HG03571 (cell line): ENCODE measurements at regions not wholly inside any gene's neighbourhood (a gene's known extent, or its start where the extent isn't known, plus 50 kb on each side); places are given as distances from the start of the nearest gene placed in this dataset.

Source experiments
- ATAC-seq: cut with Tn5 transposase; IDR thresholded peaks from one replicate; pipeline ENCODE4 v1.9.1; 2021; ENCODE audit not compliant: unreplicated experiment

DNA sequence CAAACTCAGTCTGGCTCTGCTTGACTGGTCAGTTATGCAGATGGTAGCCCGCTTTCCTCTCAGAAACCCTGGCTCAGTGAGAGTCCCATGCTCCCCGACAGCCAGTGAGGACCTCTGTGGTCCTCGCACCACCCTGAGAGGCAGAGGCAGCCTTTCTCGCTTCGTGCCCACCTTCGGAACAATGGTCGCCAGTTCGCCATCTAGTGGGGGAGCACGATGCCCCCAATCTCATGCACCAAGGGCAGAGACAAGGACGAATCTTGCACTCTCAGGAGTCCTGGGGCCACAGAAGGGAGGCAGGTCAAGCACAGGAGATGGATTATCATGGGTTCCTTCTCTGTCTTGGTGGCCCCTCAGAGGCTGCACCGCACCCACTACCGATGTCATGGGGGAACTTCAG lies 75.2 kb downstream of the RHCG start:
- no peak for ATAC-seq

DNA sequence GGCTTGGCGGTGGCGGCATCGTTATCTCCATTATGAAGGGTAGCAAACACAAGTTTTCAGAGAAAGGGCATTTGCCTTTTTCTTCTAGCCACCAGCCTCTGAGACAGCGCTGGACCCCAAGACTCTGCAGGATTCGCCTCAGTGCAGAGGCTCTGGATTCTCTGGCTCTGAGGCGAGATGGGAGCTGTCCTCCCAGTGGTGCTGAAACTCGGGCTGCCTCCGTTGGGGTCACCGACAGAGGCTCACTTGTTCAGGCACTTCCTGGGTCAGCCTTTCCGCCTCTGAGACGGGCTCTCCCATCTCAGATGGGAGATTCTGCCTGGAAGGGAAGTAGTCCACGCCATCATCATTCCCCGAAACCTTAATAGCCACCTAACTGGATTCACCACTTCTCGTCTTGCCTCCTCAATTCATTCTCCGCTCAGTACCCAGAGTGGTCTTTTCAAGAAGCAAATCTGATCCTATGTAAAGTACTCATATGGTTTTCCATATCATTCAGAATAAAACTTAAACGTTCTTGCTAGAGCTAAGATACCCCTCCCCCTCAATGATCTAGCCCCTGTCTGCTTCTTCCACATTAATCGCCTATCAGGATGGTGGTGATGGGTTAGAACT lies 76.9 kb downstream of the RHCG start:
- no peak for ATAC-seq

DNA sequence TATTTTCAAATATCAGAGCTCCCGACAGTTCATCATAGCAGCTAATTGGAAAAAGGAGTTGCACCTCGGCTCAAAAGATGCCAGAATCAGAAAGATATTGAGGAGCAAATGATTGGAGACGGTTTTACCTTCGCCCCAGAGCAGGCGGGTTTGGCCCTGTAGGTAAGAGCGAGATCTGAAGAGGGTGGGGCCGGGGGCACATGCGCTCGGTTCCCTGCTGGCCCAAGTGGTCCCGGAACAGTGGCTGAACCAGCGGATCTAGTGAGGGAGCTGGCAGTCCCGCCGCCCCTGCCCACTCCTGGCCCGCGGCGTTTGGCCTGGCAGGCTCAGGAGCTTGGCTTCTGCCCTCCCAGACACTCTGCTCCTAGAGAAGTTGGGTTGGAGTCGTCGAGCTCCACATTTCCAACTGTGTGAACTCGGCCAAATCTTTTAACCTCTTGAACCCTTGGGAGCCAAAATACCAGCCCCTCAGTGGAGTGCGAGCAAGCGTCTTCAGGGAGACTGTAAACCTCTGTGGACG lies 79.1 kb downstream of the RHCG start:
- no peak for ATAC-seq

DNA sequence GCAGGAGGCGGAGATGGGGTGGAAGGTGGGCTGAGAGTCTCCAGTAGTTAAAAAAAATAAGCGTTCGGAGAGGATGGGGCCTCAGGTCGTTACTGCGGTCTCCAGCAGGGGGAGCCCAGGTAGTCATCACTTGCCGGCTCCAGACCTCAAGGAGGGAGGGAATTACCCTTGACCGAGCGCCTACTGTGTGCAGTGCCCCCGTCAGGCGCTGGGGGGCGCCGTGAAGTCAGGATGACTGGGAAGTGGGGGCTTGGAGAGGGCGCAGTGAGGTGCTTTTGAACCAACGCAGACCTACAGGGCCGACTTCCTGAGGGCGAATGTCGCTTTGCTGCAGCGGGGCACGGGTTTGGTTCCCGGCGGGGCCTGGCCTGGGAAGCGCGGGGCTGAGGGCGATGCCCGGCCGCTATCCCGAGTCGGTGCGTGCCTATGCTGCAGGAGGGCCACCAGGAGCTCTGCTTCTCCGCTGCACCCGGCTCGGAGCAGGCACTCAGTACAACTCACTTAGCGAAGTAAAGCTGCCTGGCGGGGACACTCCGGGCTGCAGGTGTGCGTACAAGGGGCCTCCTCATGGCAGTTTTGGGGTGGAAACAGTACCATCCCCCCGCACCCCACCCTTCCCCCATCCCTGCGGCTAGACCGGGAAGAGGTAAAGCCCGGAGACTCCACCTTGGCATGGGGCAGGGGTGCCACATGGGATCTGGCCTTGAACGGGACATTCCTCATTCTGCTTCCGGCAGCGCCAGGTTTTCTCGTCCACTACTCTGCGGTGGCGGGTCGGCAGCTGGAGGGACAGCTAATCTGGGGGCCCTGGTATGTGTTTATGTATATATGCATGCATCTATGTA lies 79.8 kb downstream of the RHCG start:
- ATAC-seq: peak; percentile 73

- ATAC-seq: no peak
These were observed 79.9 kb upstream of the POLG start for GRCh38 chr15:89414571-89414970.

GRCh38 chr15:89413877-89414276 lies 79.3 kb upstream of the POLG start:
- ATAC-seq: no peak

DNA sequence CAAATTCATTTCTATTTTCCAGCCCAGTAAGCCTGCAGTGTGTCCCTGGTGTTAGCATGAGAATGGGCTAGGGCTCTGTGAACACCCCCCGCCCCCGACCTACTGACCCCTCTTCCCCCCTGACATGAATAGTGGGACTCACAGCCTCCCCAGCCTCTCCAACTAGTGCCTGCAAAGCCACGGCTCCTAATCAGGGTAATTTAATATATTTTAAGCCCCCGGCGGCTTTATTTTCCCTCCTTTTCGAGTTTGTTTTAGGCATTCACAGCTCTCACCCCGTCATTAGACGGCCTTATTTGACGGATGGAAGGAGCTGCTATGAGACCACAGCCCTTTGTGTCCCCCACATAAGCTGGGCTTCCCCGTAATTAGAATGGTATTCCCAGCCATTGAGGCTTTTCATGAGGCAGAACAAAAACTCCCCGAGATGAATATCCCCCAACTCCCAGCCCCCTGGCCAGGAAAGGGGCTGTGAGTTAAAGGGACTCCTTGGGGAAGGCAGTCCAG lies 78.3 kb upstream of the POLG start:
- ATAC-seq: no peak

GRCh38 chr15:89410039-89410435 lies 75.4 kb upstream of the POLG start:
- no peak for ATAC-seq

GRCh38 chr15:89409184-89410038 lies 74.8 kb upstream of the POLG start:
- ATAC-seq: no peak

GRCh38 chr15:89408372-89409183 lies 74.0 kb upstream of the POLG start:
- ATAC-seq: no peak

DNA sequence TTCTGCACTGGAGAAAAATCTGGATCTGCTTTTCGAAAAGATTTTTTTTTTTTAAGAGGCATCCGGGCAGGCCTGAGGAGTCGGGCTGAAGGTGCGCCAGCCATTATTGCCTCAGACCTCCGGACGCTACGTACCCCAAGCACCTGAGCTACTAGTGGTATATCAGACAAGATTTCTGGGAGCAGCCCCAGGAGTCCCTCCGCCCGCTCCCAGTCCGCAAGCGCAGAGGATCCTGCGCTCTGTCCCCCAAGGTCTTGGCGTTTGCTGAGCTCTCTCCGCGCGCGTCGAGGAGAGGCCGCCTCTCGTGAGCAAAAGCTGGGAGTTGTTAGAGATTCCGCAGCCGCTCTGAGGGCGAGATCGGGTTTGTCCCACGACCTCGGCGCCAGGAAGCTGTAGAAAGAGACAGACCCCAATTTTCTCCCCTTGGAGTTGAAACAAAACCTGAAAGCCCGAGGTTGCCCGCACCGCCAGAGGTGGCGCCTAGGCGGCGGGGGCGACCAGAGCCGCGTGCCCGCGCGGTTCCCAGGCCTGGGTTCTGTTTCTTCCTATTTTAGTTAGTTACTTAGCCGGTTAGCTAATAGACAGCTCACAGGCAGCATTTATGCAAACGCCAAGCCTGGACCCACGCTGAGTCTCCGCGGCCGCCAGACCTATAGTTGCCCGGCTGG lies 72.5 kb upstream of the POLG start:
- no peak for ATAC-seq

DNA sequence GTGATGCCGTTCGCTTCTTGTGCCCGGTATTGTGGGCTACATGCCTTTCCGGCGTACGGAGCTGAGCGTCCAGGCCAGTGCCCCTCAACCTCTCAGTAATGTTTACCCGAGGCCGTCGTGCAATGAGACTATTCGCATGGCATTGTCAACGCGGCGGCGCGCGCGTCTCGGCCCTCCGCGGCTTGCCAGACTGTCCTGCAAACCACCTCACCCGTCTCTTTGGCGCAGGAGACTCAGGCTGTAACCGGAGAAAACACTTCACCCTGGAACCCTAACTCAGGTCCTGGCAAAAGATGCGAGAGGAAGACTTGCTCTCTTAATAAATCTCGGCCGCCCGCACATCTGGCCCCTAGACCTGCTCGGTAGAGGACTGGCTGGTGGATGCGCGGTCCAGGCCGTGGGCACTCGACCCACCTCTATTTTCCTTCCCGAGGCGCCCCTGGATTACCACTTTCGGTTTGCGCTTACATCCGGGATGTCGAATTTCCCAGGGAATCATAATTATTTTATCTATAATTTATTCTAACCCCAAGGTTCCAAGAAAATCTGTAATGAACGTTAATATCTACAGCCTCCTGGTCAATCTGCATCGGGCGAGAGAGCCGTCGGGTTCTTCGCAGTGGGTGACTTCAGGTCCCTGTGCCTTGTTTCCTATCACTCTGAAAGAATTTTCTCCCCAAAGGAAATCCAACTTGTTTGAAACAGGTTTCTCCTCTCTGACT lies 71.8 kb upstream of the POLG start:
- no peak for ATAC-seq

DNA sequence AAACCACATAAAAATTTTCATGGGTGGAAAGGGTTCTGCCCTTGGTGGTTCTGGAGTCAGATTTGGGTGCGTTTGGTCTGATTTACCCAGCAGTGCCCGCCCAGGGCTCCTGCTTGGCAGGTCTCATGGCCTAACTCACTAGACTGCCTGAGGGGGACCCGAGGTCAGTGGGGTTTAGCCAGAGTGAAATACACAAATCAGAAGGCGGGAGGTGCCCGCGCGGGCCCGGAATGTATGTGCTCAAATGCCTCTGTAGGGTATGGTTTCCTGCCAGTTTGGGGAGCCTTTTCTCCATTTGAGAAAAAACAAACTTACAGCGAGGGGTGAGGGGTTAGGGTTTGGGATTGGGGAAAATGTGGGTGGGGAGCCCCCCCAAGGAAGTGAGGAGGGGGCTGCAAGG lies 70.9 kb upstream of the POLG start:
- no peak for ATAC-seq

- no peak for ATAC-seq
These were observed 69.4 kb upstream of the POLG start for GRCh38 chr15:89404023-89404422.

GRCh38 chr15:89402518-89402805 lies 67.8 kb upstream of the POLG start:
- no peak for ATAC-seq

DNA sequence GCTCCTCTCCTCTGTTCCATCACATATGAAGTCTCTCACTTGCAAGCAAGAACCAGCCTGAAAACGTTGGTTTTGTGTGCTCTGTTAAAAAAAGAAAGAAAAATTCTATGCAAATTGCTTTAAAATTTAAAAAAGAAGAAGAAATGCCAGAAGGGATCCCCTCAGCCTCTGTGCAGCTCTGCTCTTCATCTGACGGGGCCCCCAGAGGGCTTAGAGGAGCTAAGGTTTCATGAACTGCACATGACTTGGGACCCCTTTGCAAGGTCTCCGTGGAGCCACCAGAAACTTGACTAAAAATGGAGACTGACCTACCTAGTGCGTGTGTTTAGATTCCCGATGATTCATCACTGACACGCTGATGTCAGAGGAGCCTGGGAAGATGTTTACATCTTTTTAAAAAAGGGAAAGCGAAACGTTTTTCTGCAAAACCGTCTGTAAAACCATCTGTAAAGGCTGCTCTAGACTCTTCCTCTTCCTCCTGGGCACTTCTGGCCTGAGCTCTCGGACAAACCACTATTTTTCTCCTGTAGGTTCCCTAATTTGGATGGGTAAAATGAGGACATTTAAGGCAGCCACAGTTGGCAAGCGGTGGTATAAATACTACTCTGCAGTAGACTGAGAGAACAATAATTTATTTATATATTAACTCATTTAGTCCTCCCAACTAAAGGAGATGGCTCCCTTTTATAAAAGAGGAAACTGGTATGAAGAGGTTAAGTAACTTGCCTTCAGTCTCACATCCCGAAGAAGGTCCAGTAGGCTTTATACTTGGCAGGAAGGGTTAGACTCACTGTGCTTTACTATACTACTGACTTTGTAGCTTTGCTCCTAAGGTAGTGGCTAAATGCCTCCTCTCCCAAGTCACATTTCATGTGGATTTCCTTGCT lies 67.2 kb upstream of the POLG start:
- ATAC-seq: no peak

DNA sequence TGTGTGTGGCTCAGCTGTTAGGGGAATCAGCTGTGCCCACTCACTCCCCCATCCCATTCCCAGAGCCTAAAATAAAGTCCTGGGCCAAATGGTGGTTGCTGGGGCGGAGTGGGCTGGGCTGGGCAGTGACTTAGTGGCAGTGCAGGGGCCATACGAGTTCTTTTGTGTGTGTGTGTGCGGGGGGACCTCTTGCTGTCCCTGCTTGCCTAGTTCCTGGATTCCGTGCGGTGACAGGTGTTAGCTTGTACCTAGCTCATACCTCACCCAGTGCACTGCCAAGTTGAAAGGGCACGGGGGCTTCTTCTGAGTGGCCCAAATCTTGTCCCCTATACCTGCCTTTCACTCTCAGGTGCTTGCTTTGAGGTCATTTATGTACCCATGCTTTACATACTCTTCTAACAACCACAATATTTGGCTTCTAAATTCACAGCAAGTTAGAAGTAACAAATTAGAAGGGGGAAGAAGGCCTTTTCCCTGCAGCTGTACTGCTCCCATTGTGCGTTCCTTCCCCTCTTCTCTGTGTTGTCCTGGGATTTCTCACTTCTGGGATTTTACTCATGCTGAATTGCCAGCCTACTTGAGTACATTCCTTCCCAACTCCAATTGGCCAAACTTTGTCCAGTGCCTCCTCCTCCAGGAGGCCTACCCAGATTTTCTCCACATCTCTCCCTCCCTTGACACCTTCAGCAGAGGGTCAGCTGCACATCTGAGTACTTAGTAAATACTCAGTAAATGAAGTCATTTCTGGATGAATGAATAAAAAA lies 66.3 kb upstream of the POLG start:
- ATAC-seq: no peak
